Ishikawa (cell line): ENCODE measurements at regions not wholly inside any gene's neighbourhood (a gene's known extent, or its start where the extent isn't known, plus 50 kb on each side); places are given as distances from the start of the nearest gene placed in this dataset.

Experiments
- CEBPB ChIP-seq: IDR thresholded peaks from 2 replicates; pipeline ENCODE4 v1.6.1; 2012
- CREB1 ChIP-seq: IDR thresholded peaks from 2 replicates; pipeline ENCODE4 v1.6.1; 2012; ENCODE audit warnings: low read depth
- EGR1 ChIP-seq: IDR thresholded peaks from 2 replicates; pipeline ENCODE4 v1.6.1; 2012
- EP300 ChIP-seq: IDR thresholded peaks from 2 replicates; pipeline ENCODE4 v1.6.1; 2012; ENCODE audit warnings: borderline replicate concordance
- FOXM1 ChIP-seq: IDR thresholded peaks from 2 replicates; pipeline ENCODE4 v1.6.1; 2012; ENCODE audit warnings: low read depth, borderline replicate concordance
- MAX ChIP-seq: IDR thresholded peaks from 2 replicates; pipeline ENCODE4 v1.6.1; 2012
- NFIC ChIP-seq: IDR thresholded peaks from 2 replicates; pipeline ENCODE4 v1.6.1; 2012
- RAD21 ChIP-seq: IDR thresholded peaks from 2 replicates; pipeline ENCODE4 v1.6.1; 2012; ENCODE audit warnings: low read depth
- REST ChIP-seq: IDR thresholded peaks from 2 replicates; pipeline ENCODE4 v1.6.1; 2012; ENCODE audit warnings: low read depth, mild to moderate bottlenecking
- TAF1 ChIP-seq: IDR thresholded peaks from 2 replicates; pipeline ENCODE4 v1.6.1; 2012; ENCODE audit warnings: low read depth, mild to moderate bottlenecking
- TCF12 ChIP-seq: IDR thresholded peaks from 2 replicates; pipeline ENCODE4 v1.6.1; 2012; ENCODE audit warnings: low read depth
- TEAD4 ChIP-seq: IDR thresholded peaks from 2 replicates; pipeline ENCODE4 v1.6.1; 2012
- USF1 ChIP-seq: IDR thresholded peaks from 2 replicates; pipeline ENCODE4 v1.6.1; 2012
- YY1 ChIP-seq: IDR thresholded peaks from 2 replicates; pipeline ENCODE4 v1.6.1; 2012; ENCODE audit warnings: low read depth
- ZBTB7A ChIP-seq: IDR thresholded peaks from 2 replicates; pipeline ENCODE4 v1.6.1; 2012; ENCODE audit warnings: low read depth

DNA sequence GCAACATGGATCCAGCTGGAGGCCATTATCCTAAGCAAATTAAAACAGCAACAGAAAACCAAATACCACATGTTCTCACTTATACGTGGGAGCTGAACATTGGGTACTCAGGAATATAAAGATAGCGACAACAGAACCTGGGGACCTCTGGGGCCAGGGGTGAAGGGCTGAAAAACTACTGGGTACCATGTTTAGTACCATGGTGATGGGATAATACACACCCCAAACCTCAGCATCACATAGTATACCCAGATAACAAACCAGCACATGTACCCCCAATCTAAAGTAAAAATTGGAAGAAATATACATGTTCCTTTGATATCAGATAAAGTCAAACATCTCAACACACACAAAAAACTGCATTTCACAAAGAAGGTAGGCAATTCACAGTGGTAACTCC lies 876.2 kb downstream of the TBL1XR1 start:
- TF ChIP-seq USF1 (no peak), TEAD4 (no peak), CEBPB (no peak), TCF12 (no peak), RAD21 (no peak), MAX (no peak), EGR1 (no peak), ZBTB7A (no peak), TAF1 (no peak), EP300 (no peak), FOXM1 (no peak), NFIC (no peak), REST (no peak)

GRCh38 chr3:176313426-176313825 lies 883.9 kb downstream of the TBL1XR1 start:
- no peak for TF ChIP-seq EP300
- TF ChIP-seq FOXM1, result no peak
- TF ChIP-seq REST, result no peak
- no peak for TF ChIP-seq MAX
- no peak for TF ChIP-seq YY1
- TF ChIP-seq ZBTB7A, result no peak
- TF ChIP-seq TCF12, result no peak
- no peak for TF ChIP-seq TAF1
- no peak for TF ChIP-seq CREB1
- no peak for TF ChIP-seq TEAD4
- TF ChIP-seq CEBPB, result no peak
- no peak for TF ChIP-seq RAD21
- no peak for TF ChIP-seq EGR1
- no peak for TF ChIP-seq USF1
- no peak for TF ChIP-seq NFIC

GRCh38 chr3:176310641-176311040 lies 886.6 kb downstream of the TBL1XR1 start:
- TF ChIP-seq YY1 (no peak), EP300 (no peak), CEBPB (no peak), CREB1 (no peak), NFIC (no peak), ZBTB7A (no peak), TCF12 (no peak), TEAD4 (no peak), TAF1 (no peak), REST (no peak), FOXM1 (no peak), USF1 (no peak), MAX (no peak), EGR1 (no peak), RAD21 (no peak)

DNA sequence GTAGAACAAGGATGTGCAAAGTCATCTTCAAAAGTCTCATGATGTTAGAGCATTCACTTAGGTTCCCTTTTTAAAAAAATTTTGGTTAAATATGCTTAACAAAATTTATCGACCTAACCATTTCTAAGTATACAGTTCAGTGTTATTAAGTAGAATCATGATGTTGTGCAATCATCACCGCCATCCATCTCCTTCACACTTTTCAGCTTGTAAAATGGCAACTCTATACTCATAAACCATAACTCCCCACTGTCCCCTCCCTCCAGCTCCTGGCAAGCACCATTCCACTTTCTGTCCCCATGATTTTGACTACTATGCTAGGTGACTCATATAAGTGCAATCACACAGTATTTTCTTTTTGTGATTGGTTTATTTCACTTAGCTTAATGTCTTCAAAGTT lies 895.0 kb downstream of the TBL1XR1 start:
- TF ChIP-seq FOXM1, result no peak
- TF ChIP-seq CEBPB, result 0 out of 2 replicates have a peak, but pooled peaks have one; percentile 35
- no peak for TF ChIP-seq RAD21
- no peak for TF ChIP-seq TCF12
